K562 (cell line): ENCODE measurements at regions not wholly inside any gene's neighbourhood (a gene's known extent, or its start where the extent isn't known, plus 50 kb on each side); places are given as distances from the start of the nearest gene placed in this dataset.

Experiments used
- ATAC-seq: fragments of 200-7000 bp; cut with Tn5 transposase; 3 replicates; pipeline ENCODE4 v1.9.1; 2020; ENCODE audit warnings: moderate library complexity
- BruUV-seq: library from RNA; stranded (reverse); fragments of 400-500 nt; replicated peaks from 2 replicates; lab custom pipeline; 2021; lab: Mats Ljungman, UMichigan
- CTCF ChIA-PET: fragments of 300-600 bp; formaldehyde crosslinking; extraction: SDS; loops from one replicate; lab custom pipeline; 2021; ENCODE audit warnings: low intra/inter-chr PET ratio; lab: Yijun Ruan, JAX
- POLR2A ChIA-PET: fragments of 300-600, 350-650 bp; sonication (Branson Sonifier 250); formaldehyde crosslinking; extraction: SDS; loops from one replicate; lab custom pipeline; 2021; ENCODE audit warnings: antibody characterized with exemption, inconsistent platforms; lab: Yijun Ruan, JAX
- DNase-seq, 4 experiments: peaks; one replicate each; pipeline versions ENCODE4 v3.0.0 to v3.0.0-alpha.2; 2011 to 2018; ENCODE audit warnings: low spot score in 3 of 4, mixed read lengths in 3 of 4; ENCODE audit errors: extremely low read depth in 1 of 4
- FAIRE-seq: peaks from 2 replicates; lab custom pipeline; 2011; peaks lifted over from hg19 to GRCh38; lab: Jason Lieb, UNC
- H2AFZ ChIP-seq: 2 replicates; pipeline ENCODE4 v1.6.0; 2011; ENCODE audit warnings: low read depth, low read length, control low read depth, inconsistent platforms
- H3K27ac ChIP-seq: fragments of 200-600 bp; 3 replicates; pipeline ENCODE4 v1.8.0; 2011; ENCODE audit warnings: low read depth, mild to moderate bottlenecking, control low read depth, inconsistent platforms, low read length, moderate library complexity, mixed read lengths; ENCODE audit errors: extremely low read depth
- H3K27me3 ChIP-seq, 2 experiments: fragments of 300-600 bp in 1 of 2; 2 replicates in 1 of 2; 3 replicates in 1 of 2; pipeline versions ENCODE4 v1.6.0 to v1.8.0; 2011; ENCODE audit warnings: inconsistent platforms in 2 of 2, low read length in 2 of 2, mild to moderate bottlenecking in 1 of 2, mixed read lengths in 1 of 2, moderate library complexity in 1 of 2; ENCODE audit not compliant: control insufficient read depth in 2 of 2, insufficient read depth in 2 of 2
- H3K36me3 ChIP-seq: fragments of 300-600 bp; 3 replicates; pipeline ENCODE4 v1.8.0; 2011; ENCODE audit warnings: mild to moderate bottlenecking, low read length, inconsistent platforms; ENCODE audit not compliant: control insufficient read depth, insufficient read depth
- H3K4me1 ChIP-seq, 2 experiments: fragments of 200-600 bp in 1 of 2; replicated peaks in 1 of 2; 2 replicates in 1 of 2; 3 replicates in 1 of 2; pipeline versions ENCODE4 v1.5.1 to v1.8.0; 2011; ENCODE audit warnings: inconsistent platforms in 2 of 2, low read length in 2 of 2, mild to moderate bottlenecking in 1 of 2, mixed read lengths in 1 of 2, moderate library complexity in 1 of 2; ENCODE audit not compliant: control insufficient read depth in 2 of 2, insufficient read depth in 2 of 2
- H3K4me2 ChIP-seq: 2 replicates; pipeline ENCODE4 v1.6.1; 2011; ENCODE audit warnings: low read length, control low read depth, inconsistent platforms, mixed read lengths; ENCODE audit not compliant: insufficient read depth
- H3K4me3 ChIP-seq: fragments of 200-600 bp; sonication (generic), shearing (Covaris generic); 2 replicates; pipeline ENCODE4 v1.5.1; 2016; ENCODE audit warnings: control low read depth, inconsistent platforms
- H3K79me2 ChIP-seq: fragments of 200-600 bp; 3 replicates; pipeline ENCODE4 v1.8.0; 2011; ENCODE audit warnings: low read length, inconsistent platforms; ENCODE audit not compliant: control insufficient read depth, insufficient read depth
- H3K9ac ChIP-seq, 2 experiments: 2 replicates each; pipeline versions ENCODE4 v1.6.0 to v1.6.1; 2011; ENCODE audit warnings: low read depth in 2 of 2, low read length in 2 of 2, control low read depth in 1 of 2, inconsistent platforms in 1 of 2, mild to moderate bottlenecking in 1 of 2, mixed read lengths in 1 of 2; ENCODE audit not compliant: insufficient read depth in 1 of 2
- H3K9me1 ChIP-seq: one replicate; pipeline ENCODE4 v1.6.0; 2011; ENCODE audit warnings: inconsistent platforms, mild to moderate bottlenecking, low read length, moderate library complexity; ENCODE audit not compliant: control insufficient read depth, insufficient read depth
- H3K9me3 ChIP-seq: replicated peaks from 2 replicates; pipeline ENCODE4 v1.5.1; 2011; ENCODE audit warnings: low read depth, low read length, inconsistent platforms; ENCODE audit not compliant: control insufficient read depth, insufficient read depth
- H4K20me1 ChIP-seq: replicated peaks from 2 replicates; pipeline ENCODE4 v1.6.1; 2011; ENCODE audit warnings: low read length, inconsistent platforms, mixed read lengths; ENCODE audit not compliant: control insufficient read depth, insufficient read depth
- AFF1 ChIP-seq, 2 experiments: fragments of 450-650 bp; IDR thresholded peaks; 2 replicates each; pipeline ENCODE4 v1.6.1; 2018; ENCODE audit warnings: mild to moderate bottlenecking in 2 of 2, low read depth in 1 of 2; ENCODE audit not compliant: partially characterized antibody in 2 of 2
- BACH1 ChIP-seq: fragments of 200-800 bp; sonication (Bioruptor generic); IDR thresholded peaks from 2 replicates; pipeline ENCODE4 v1.6.1; 2016; ENCODE audit warnings: missing genetic modification characterization, missing compliant biosample characterization
- BCL6 ChIP-seq: fragments of 250-450 bp; sonication (Bioruptor Pico); IDR thresholded peaks from 2 replicates; pipeline ENCODE4 v1.4.0; 2020
- FOSL1 ChIP-seq: fragments of 200-800 bp; sonication (Bioruptor generic); conservative IDR thresholded peaks from 2 replicates; pipeline ENCODE4 v1.6.1; 2016; ENCODE audit warnings: missing genetic modification characterization, missing compliant biosample characterization
- JUNB ChIP-seq: fragments of 450-650 bp; formaldehyde crosslinking; conservative IDR thresholded peaks from 2 replicates; pipeline ENCODE4 v1.4.0; 2020; ENCODE audit warnings: mild to moderate bottlenecking
- RBM25 ChIP-seq: fragments of 200-400 bp; formaldehyde crosslinking; IDR thresholded peaks from 2 replicates; pipeline ENCODE4 v1.6.1; 2018; ENCODE audit warnings: low read length, low read depth, moderate library complexity; ENCODE audit not compliant: severe bottlenecking
- SNAPC5 ChIP-seq: fragments of 250-450 bp; sonication (Bioruptor Pico); IDR thresholded peaks from 2 replicates; pipeline ENCODE4 v1.8.0; 2021; ENCODE audit warnings: moderate library complexity, mild to moderate bottlenecking, inconsistent platforms
- SREBF1 ChIP-seq: fragments of 150-350 bp; IDR thresholded peaks from 2 replicates; pipeline ENCODE4 v1.6.1; 2014; ENCODE audit warnings: antibody characterized with exemption, low read depth, low read length, borderline replicate concordance
- SRSF9 ChIP-seq: fragments of 200-400 bp; formaldehyde crosslinking; IDR thresholded peaks from 2 replicates; pipeline ENCODE4 v1.6.1; 2017; ENCODE audit warnings: low read depth, low read length, borderline replicate concordance
- ZBTB2 ChIP-seq: fragments of 450-650 bp; IDR thresholded peaks from 2 replicates; pipeline ENCODE4 v1.6.1; 2016; ENCODE audit warnings: antibody characterized with exemption
- ZNF77 ChIP-seq: fragments of 250-450 bp; sonication (Bioruptor Pico); IDR thresholded peaks from 2 replicates; pipeline ENCODE4 v1.5.0; 2020
- in situ Hi-C: fragments of 300-500 bp; cut with MboI; formaldehyde crosslinking; loops from 4 replicates; pipeline ENCODE4 v1.15.0; 2018; ENCODE audit warnings: inconsistent platforms, mixed read lengths
- intact Hi-C: fragments of 100-400 bp; cut with micrococcal nuclease; formaldehyde crosslinking; loops from 2 replicates; pipeline ENCODE4 v1.14.2; 2022

GRCh38 chr13:82976499-82976898 is 905.8 kb downstream of the SLITRK1 start:
- ATAC-seq (no peak), DNase-seq (no peak), FAIRE-seq (no peak)
- Histone ChIP-seq H3K4me3 (no peak overlapping the region), H3K4me2 (no peak overlapping the region), H3K9ac (no peak overlapping the region), H3K36me3 (no peaks in the 10 kb centered on the region; the same call in 2 of the 3 replicates), H3K79me2 (no peaks in the 10 kb centered on the region), H3K27ac (no peak overlapping the region), H3K4me1 (no peaks in the 10 kb centered on the region), H3K9me1 (no peaks in the 10 kb centered on the region), H3K9me3 (no peaks in the 10 kb centered on the region), H3K27me3 (no peaks in the 10 kb centered on the region), H4K20me1 (no peaks in the 10 kb centered on the region), H2AFZ (no peak overlapping the region)
- in situ Hi-C loops (no loop called here), intact Hi-C loops (no loop called here)
- ChIA-PET POLR2A (no interaction called here), CTCF (no interaction called here)
- no TSS peak for BruUV-seq
- no peak for TF ChIP-seq AFF1 (IDR thresholded peaks at IDR 0.05; ENCODE audit: low read depth in 1 of 2, partially characterized antibody in 2 of 2)
- TF ChIP-seq SRSF9 = no peak
- no peak for TF ChIP-seq ZNF77 (CRISPR knock-in tag)
- TF ChIP-seq JUNB (CRISPR knock-in tag) = no peak
- no peak for TF ChIP-seq ZBTB2
- TF ChIP-seq RBM25 = no peak
- TF ChIP-seq FOSL1 = no peak
- TF ChIP-seq SREBF1 = no peak
- TF ChIP-seq SNAPC5 (CRISPR knock-in tag) = no peak
- no peak for TF ChIP-seq BCL6 (CRISPR knock-in tag)
- TF ChIP-seq BACH1 (tag) = no peak
